ENCODE measurements at regions not wholly inside any gene's neighbourhood (a gene's known extent, or its start where the extent isn't known, plus 50 kb on each side); places are given as distances from the start of the nearest gene placed in this dataset.
"Not testable (repeated sequence)": the region's sequence is repeated elsewhere in the genome, so short reads cannot be mapped to it uniquely, and the experiment has no call there.

GRCh38 chrX:90474445-90474844 lies 552.7 kb downstream of the TGIF2LX start:
- H3K79me2 ChIP-seq (ENCODE audit: control insufficient read depth in 1 of 2, insufficient read depth in 2 of 2, low read length in 2 of 2); H3K27ac ChIP-seq (ENCODE audit: low read depth, low read length); H3K9me3 ChIP-seq (ENCODE audit: insufficient read depth in 2 of 2, low read depth in 1 of 2, low read length in 1 of 2); H4K5ac ChIP-seq (ENCODE audit: insufficient read length, low read depth, low read length); H3K14ac ChIP-seq (ENCODE audit: insufficient read length); H3K9ac ChIP-seq (replicated peaks in 1 of 4; ENCODE audit: extremely low read depth in 1 of 4, low read depth in 3 of 4, low read length in 3 of 4); H3K4me2 ChIP-seq (ENCODE audit: insufficient read depth in 1 of 2, low read depth in 2 of 2, low read length in 2 of 2); H2AK5ac ChIP-seq (ENCODE audit: low read depth, low read length); H3K27me3 ChIP-seq (replicated peaks in 1 of 4; ENCODE audit: control insufficient read depth in 3 of 4, extremely low read depth in 1 of 4, insufficient read depth in 3 of 4, low read length in 3 of 4); H4K91ac ChIP-seq (replicated peaks; ENCODE audit: insufficient read length, low read length); H2BK120ac ChIP-seq (replicated peaks; ENCODE audit: low read depth, low read length); H2BK12ac ChIP-seq (ENCODE audit: low read depth, low read length); H3K36me3 ChIP-seq (ENCODE audit: control insufficient read depth in 2 of 4, insufficient read depth in 4 of 4, low read length in 3 of 4); H2AFZ ChIP-seq (ENCODE audit: low read length); H3K56ac ChIP-seq (replicated peaks; ENCODE audit: insufficient read length, low read depth, low read length); H3K18ac ChIP-seq (ENCODE audit: extremely low read depth, low read length); H4K8ac ChIP-seq (ENCODE audit: extremely low read depth, insufficient read depth, low read length); H3K79me1 ChIP-seq (ENCODE audit: low read depth, low read length); H2BK5ac ChIP-seq (ENCODE audit: low read depth, low read length); H3K4me1 ChIP-seq (replicated peaks in 1 of 4; ENCODE audit: control insufficient read depth in 3 of 4, insufficient read depth in 4 of 4, low read length in 3 of 4); H3K23me2 ChIP-seq (ENCODE audit: low read depth, low read length); H3K4me3 ChIP-seq (ENCODE audit: extremely low read depth in 1 of 4, insufficient read depth in 2 of 4, low read depth in 3 of 4, low read length in 4 of 4); H2BK20ac ChIP-seq (ENCODE audit: low read length); H4K20me1 ChIP-seq (replicated peaks in 1 of 2; ENCODE audit: control insufficient read depth in 1 of 2, insufficient read depth in 2 of 2, low read length in 2 of 2); POLR2A ChIA-PET (ENCODE audit: partially characterized antibody); CTCF ChIA-PET (ENCODE audit: partially characterized antibody); H2BK15ac ChIP-seq (ENCODE audit: low read length); FAIRE-seq; H3K23ac ChIP-seq (ENCODE audit: insufficient read length); DNase-seq (ENCODE audit: low read depth in 1 of 2, low spot score in 2 of 2); H3K4ac ChIP-seq (replicated peaks; ENCODE audit: insufficient read length, low read depth, low read length): not testable (repeated sequence)
- no CpG with 5 or more reads among the region's 3 CpGs for WGBS, 2 experiments (ENCODE audit: extremely low coverage in 1 of 2, insufficient coverage in 1 of 2, insufficient read length in 1 of 2, insufficient replicate concordance in 2 of 2, low coverage in 1 of 2, low lambda C conversion rate in 2 of 2, missing lambda C conversion rate in 1 of 2)

DNA sequence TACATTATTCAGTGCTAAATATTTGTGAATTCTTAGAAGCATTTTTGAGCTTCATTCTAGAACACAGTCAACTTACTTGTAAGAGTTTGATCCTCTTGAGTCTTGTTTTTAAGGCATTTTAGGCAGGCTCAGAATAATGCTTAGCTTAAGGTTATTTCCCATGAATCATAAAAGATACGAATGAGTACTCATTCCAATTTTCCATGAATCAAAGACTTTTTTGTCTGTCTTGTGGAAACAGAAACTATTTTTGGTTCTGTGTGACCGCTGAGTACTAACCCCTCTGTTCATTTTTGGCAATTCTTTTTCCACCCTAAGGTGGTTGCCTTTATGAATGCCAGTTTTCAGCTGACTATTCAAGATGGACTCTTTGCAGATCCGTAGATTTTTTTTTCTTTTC lies 563.7 kb downstream of the TGIF2LX start:
- H3K14ac ChIP-seq (ENCODE audit: insufficient read length): not testable (repeated sequence)

More for the DNA sequence above, 563.7 kb downstream of the TGIF2LX start:
- H3K23me2 ChIP-seq (ENCODE audit: low read depth, low read length); H2BK12ac ChIP-seq (ENCODE audit: low read depth, low read length); H2AFZ ChIP-seq (ENCODE audit: low read length); POLR2A ChIA-PET (ENCODE audit: partially characterized antibody); H2BK15ac ChIP-seq (ENCODE audit: low read length); H4K8ac ChIP-seq (ENCODE audit: extremely low read depth, insufficient read depth, low read length); H3K4me3 ChIP-seq (ENCODE audit: extremely low read depth in 1 of 4, insufficient read depth in 2 of 4, low read depth in 3 of 4, low read length in 4 of 4); H3K79me1 ChIP-seq (ENCODE audit: low read depth, low read length); H4K20me1 ChIP-seq (replicated peaks in 1 of 2; ENCODE audit: control insufficient read depth in 1 of 2, insufficient read depth in 2 of 2, low read length in 2 of 2); H3K4me1 ChIP-seq (replicated peaks in 1 of 4; ENCODE audit: control insufficient read depth in 3 of 4, insufficient read depth in 4 of 4, low read length in 3 of 4); DNase-seq (ENCODE audit: low read depth in 1 of 2, low spot score in 2 of 2); H2BK20ac ChIP-seq (ENCODE audit: low read length); CTCF ChIA-PET (ENCODE audit: partially characterized antibody); H3K18ac ChIP-seq (ENCODE audit: extremely low read depth, low read length); H3K9ac ChIP-seq (replicated peaks in 1 of 4; ENCODE audit: extremely low read depth in 1 of 4, low read depth in 3 of 4, low read length in 3 of 4); H4K5ac ChIP-seq (ENCODE audit: insufficient read length, low read depth, low read length); H3K79me2 ChIP-seq (ENCODE audit: control insufficient read depth in 1 of 2, insufficient read depth in 2 of 2, low read length in 2 of 2); H3K23ac ChIP-seq (ENCODE audit: insufficient read length); H3K4ac ChIP-seq (replicated peaks; ENCODE audit: insufficient read length, low read depth, low read length); FAIRE-seq; H3K36me3 ChIP-seq (ENCODE audit: control insufficient read depth in 2 of 4, insufficient read depth in 4 of 4, low read length in 3 of 4); H3K27ac ChIP-seq (ENCODE audit: low read depth, low read length); H2AK5ac ChIP-seq (ENCODE audit: low read depth, low read length); H3K9me3 ChIP-seq (ENCODE audit: insufficient read depth in 2 of 2, low read depth in 1 of 2, low read length in 1 of 2); H3K56ac ChIP-seq (replicated peaks; ENCODE audit: insufficient read length, low read depth, low read length); H2BK5ac ChIP-seq (ENCODE audit: low read depth, low read length); H2BK120ac ChIP-seq (replicated peaks; ENCODE audit: low read depth, low read length); H3K4me2 ChIP-seq (ENCODE audit: insufficient read depth in 1 of 2, low read depth in 2 of 2, low read length in 2 of 2); H4K91ac ChIP-seq (replicated peaks; ENCODE audit: insufficient read length, low read length); H3K27me3 ChIP-seq (replicated peaks in 1 of 4; ENCODE audit: control insufficient read depth in 3 of 4, extremely low read depth in 1 of 4, insufficient read depth in 3 of 4, low read length in 3 of 4): not testable (repeated sequence)
- 60% methylated on average over 1 of the region's 3 CpGs; no CpG with 5 or more reads in 1 of the 2 experiments for WGBS, 2 experiments (ENCODE audit: extremely low coverage in 1 of 2, insufficient coverage in 1 of 2, insufficient read length in 1 of 2, insufficient replicate concordance in 2 of 2, low coverage in 1 of 2, low lambda C conversion rate in 2 of 2, missing lambda C conversion rate in 1 of 2)

Measured in H1 (cell line).